ENCODE measurements at regions not wholly inside any gene's neighbourhood (a gene's known extent, or its start where the extent isn't known, plus 50 kb on each side); places are given as distances from the start of the nearest gene placed in this dataset.

- TF ChIP-seq TBP (CRISPR knock-in tag; IDR thresholded peaks at IDR 0.05) (no peak), CENPT (CRISPR knock-in tag; IDR thresholded peaks at IDR 0.05; ENCODE audit: low read depth) (no peak), BCLAF1 (IDR thresholded peaks at IDR 0.05) (no peak), CREM (IDR thresholded peaks at IDR 0.05) (no peak), CREM (CRISPR knock-in tag; IDR thresholded peaks at IDR 0.05) (no peak), POLR2AphosphoS5 (IDR thresholded peaks at IDR 0.05; ENCODE audit: low read depth, low read length) (no peak), ZFP36 (IDR thresholded peaks at IDR 0.05; ENCODE audit: borderline replicate concordance, low read depth, low read length, partially characterized antibody) (no peak), ZNF12 (CRISPR knock-in tag; IDR thresholded peaks at IDR 0.05) (no peak), ZNF781 (CRISPR knock-in tag; IDR thresholded peaks at IDR 0.05; ENCODE audit: borderline replicate concordance, not compliant biosample characterization) (no peak), TBL1XR1 (IDR thresholded peaks at IDR 0.05; ENCODE audit: borderline replicate concordance, low read length, partially characterized antibody) (no peak), HOMEZ (CRISPR knock-in tag; IDR thresholded peaks at IDR 0.05; ENCODE audit: low read depth) (no peak), TCF12 (IDR thresholded peaks at IDR 0.05) (no peak), TCF12 (CRISPR knock-in tag; IDR thresholded peaks at IDR 0.05) (no peak), ZNF407 (CRISPR knock-in tag; IDR thresholded peaks at IDR 0.05; ENCODE audit: not compliant biosample characterization) (no peak), CEBPB (IDR thresholded peaks at IDR 0.05; ENCODE audit: borderline replicate concordance, low read depth, low read length) (no peak)
Observed at GRCh38 chr2:219823574-219823973, 196.1 kb downstream of the SLC4A3 start.
